Neural cell (in vitro differentiated cells): ENCODE measurements at regions not wholly inside any gene's neighbourhood (a gene's known extent, or its start where the extent isn't known, plus 50 kb on each side); places are given as distances from the start of the nearest gene placed in this dataset.

Source experiments
- CTCF ChIP-seq: fragments of 450-650 bp; IDR thresholded peaks from 2 replicates; pipeline ENCODE4 v1.5.1; 2014; ENCODE audit warnings: antibody characterized with exemption, mild to moderate bottlenecking, moderate library complexity; ENCODE audit not compliant: poor library complexity, severe bottlenecking
- EP300 ChIP-seq: fragments of 450-650 bp; conservative IDR thresholded peaks from 2 replicates; pipeline ENCODE4 v1.6.1; 2014; ENCODE audit warnings: antibody characterized with exemption, mild to moderate bottlenecking, moderate library complexity; ENCODE audit not compliant: poor library complexity, severe bottlenecking
- EZH2 ChIP-seq: fragments of 200-600, 300-800 bp; shearing (Covaris generic), sonication (generic); IDR thresholded peaks from 2 replicates; pipeline ENCODE4 v1.6.1; 2014; ENCODE audit warnings: antibody characterized with exemption, low read length, borderline replicate concordance, mild to moderate bottlenecking; ENCODE audit not compliant: insufficient read depth, poor library complexity, severe bottlenecking
- MXI1 ChIP-seq: fragments of 450-650 bp; conservative IDR thresholded peaks from 2 replicates; pipeline ENCODE4 v1.6.1; 2014; ENCODE audit warnings: antibody characterized with exemption, mild to moderate bottlenecking; ENCODE audit not compliant: poor library complexity, severe bottlenecking
- REST ChIP-seq: IDR thresholded peaks from 2 replicates; pipeline ENCODE4 v1.6.1; 2012; ENCODE audit warnings: borderline replicate concordance
- SMC3 ChIP-seq: fragments of 450-650 bp; conservative IDR thresholded peaks from 2 replicates; pipeline ENCODE4 v1.6.1; 2014; ENCODE audit warnings: antibody characterized with exemption, mild to moderate bottlenecking, moderate library complexity; ENCODE audit not compliant: poor library complexity

GRCh38 chr1:119308130-119308700, 60.4 kb upstream of the HAO2 start:
- TF ChIP-seq CTCF (no peak), REST (no peak), EP300 (no peak), EZH2 (no peak), SMC3 (no peak), MXI1 (no peak)
